Hepatocyte (in vitro differentiated cells): ENCODE measurements at regions not wholly inside any gene's neighbourhood (a gene's known extent, or its start where the extent isn't known, plus 50 kb on each side); places are given as distances from the start of the nearest gene placed in this dataset.

Experiments
- DNase-seq: peaks from one replicate; pipeline ENCODE4 v3.0.0-alpha.2; 2016; ENCODE audit warnings: low spot score
- H2AFZ ChIP-seq: fragments of 200-600 bp; sonication (generic); 2 replicates; pipeline ENCODE4 v1.6.0; 2016; ENCODE audit warnings: antibody characterized with exemption, mild to moderate bottlenecking
- H3K27ac ChIP-seq: fragments of 200-600 bp; sonication (generic); 2 replicates; pipeline ENCODE4 v1.5.1; 2016; ENCODE audit warnings: mild to moderate bottlenecking
- H3K27me3 ChIP-seq: fragments of 200-600 bp; sonication (generic); 2 replicates; pipeline ENCODE4 v1.6.1; 2016
- H3K36me3 ChIP-seq: fragments of 200-600 bp; sonication (generic); replicated peaks from 2 replicates; pipeline ENCODE4 v1.5.1; 2016; ENCODE audit warnings: low read depth; ENCODE audit not compliant: insufficient read depth
- H3K4me1 ChIP-seq: fragments of 200-600 bp; sonication (generic); 2 replicates; pipeline ENCODE4 v1.5.1; 2016; ENCODE audit warnings: mild to moderate bottlenecking, moderate library complexity; ENCODE audit not compliant: insufficient read depth
- H3K4me2 ChIP-seq: fragments of 200-600 bp; sonication (generic); 2 replicates; pipeline ENCODE4 v1.6.0; 2016
- H3K4me3 ChIP-seq: fragments of 200-600 bp; sonication (generic); 2 replicates; pipeline ENCODE4 v1.5.1; 2016; ENCODE audit warnings: mild to moderate bottlenecking
- H3K79me2 ChIP-seq: fragments of 200-600 bp; sonication (generic); 2 replicates; pipeline ENCODE4 v1.6.0; 2017; ENCODE audit warnings: mild to moderate bottlenecking
- H3K9me2 ChIP-seq: fragments of 200-600 bp; sonication (generic); replicated peaks from 2 replicates; pipeline ENCODE4 v1.6.0; 2017; ENCODE audit warnings: mild to moderate bottlenecking; ENCODE audit not compliant: insufficient read depth
- H3K9me3 ChIP-seq: fragments of 200-600 bp; sonication (generic); 2 replicates; pipeline ENCODE4 v1.5.1; 2016; ENCODE audit warnings: low read depth, mild to moderate bottlenecking
- H4K20me1 ChIP-seq: fragments of 200-600 bp; sonication (generic); 2 replicates; pipeline ENCODE4 v1.6.0; 2016; ENCODE audit warnings: mild to moderate bottlenecking; ENCODE audit not compliant: insufficient read depth, poor library complexity, severe bottlenecking
- EZH2 ChIP-seq: fragments of 200-600 bp; sonication (generic); IDR thresholded peaks from 2 replicates; pipeline ENCODE4 v1.6.1; 2016; ENCODE audit warnings: antibody characterized with exemption, mild to moderate bottlenecking, borderline replicate concordance
- EZH2phosphoT487 ChIP-seq: fragments of 200-600 bp; sonication (generic); IDR thresholded peaks from one replicate; pipeline ENCODE4 v1.6.1; 2018; ENCODE audit warnings: antibody characterized with exemption, mild to moderate bottlenecking, low read depth, moderate library complexity; ENCODE audit not compliant: unreplicated experiment, severe bottlenecking
- WGBS: methylation state at CpG from one replicate; pipeline ENCODE4 v1.1.6; 2016; ENCODE audit warnings: low lambda C conversion rate; ENCODE audit errors: missing lambda C conversion rate; 5-methylcytosine and 5-hydroxymethylcytosine counted together
- TF ChIP-seq, protein P1 (sequence below): fragments of 200-600 bp; sonication (generic); IDR thresholded peaks from 2 replicates; pipeline ENCODE4 v1.5.1; 2016; ENCODE audit warnings: antibody characterized with exemption, mild to moderate bottlenecking; ENCODE audit not compliant: poor library complexity

DNA sequence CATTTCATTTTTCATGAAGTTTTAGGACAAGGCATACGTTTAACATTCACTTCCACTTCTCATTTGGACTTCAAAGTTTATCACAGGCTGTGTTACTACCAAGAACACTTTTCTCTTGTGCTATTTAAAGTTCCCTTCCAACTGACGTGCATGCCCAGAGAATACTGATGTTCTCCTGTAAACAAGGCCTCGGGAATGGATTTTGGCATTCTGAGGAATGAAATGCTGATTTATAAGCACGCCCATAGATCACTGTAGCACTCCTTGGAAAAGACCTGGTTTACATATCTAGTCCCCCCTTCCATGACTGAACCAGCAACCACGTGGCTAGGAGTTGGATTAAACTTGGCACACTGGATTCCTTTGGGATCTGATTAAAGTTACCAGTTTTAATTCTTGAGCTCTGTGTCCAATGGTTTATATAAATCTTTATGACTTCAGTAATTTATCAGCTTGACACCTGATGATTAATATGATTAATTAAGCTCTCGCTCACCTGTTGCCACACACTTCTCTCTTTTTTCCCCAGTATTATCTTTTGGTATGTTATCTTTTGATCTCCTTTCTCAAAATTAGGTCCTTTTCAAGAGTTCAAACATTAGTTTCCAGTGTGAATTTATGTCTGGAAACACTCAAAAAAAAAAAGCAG lies 122.4 kb upstream of the HAND2 start:
- Histone ChIP-seq H3K79me2 (no peaks in the 10 kb centered on the region), H3K4me1 (no peaks in the 10 kb centered on the region), H3K4me2 (no peak overlapping the region), H4K20me1 (no peaks in the 10 kb centered on the region), H3K27ac (no peak overlapping the region), H3K36me3 (no peaks in the 10 kb centered on the region), H3K9me3 (no peaks in the 10 kb centered on the region), H3K9me2 (no peaks in the 10 kb centered on the region), H2AFZ (no peak overlapping the region), H3K4me3 (no peak overlapping the region), H3K27me3 (no peaks in the 10 kb centered on the region)
- WGBS: 64% methylated on average over 6 of the region's 6 CpGs
- TF ChIP-seq EZH2 (no peak), EZH2phosphoT487 (no peak)
- TF ChIP-seq, protein P1, sequence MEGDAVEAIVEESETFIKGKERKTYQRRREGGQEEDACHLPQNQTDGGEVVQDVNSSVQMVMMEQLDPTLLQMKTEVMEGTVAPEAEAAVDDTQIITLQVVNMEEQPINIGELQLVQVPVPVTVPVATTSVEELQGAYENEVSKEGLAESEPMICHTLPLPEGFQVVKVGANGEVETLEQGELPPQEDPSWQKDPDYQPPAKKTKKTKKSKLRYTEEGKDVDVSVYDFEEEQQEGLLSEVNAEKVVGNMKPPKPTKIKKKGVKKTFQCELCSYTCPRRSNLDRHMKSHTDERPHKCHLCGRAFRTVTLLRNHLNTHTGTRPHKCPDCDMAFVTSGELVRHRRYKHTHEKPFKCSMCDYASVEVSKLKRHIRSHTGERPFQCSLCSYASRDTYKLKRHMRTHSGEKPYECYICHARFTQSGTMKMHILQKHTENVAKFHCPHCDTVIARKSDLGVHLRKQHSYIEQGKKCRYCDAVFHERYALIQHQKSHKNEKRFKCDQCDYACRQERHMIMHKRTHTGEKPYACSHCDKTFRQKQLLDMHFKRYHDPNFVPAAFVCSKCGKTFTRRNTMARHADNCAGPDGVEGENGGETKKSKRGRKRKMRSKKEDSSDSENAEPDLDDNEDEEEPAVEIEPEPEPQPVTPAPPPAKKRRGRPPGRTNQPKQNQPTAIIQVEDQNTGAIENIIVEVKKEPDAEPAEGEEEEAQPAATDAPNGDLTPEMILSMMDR: no peak
- DNase-seq: no peak

DNA sequence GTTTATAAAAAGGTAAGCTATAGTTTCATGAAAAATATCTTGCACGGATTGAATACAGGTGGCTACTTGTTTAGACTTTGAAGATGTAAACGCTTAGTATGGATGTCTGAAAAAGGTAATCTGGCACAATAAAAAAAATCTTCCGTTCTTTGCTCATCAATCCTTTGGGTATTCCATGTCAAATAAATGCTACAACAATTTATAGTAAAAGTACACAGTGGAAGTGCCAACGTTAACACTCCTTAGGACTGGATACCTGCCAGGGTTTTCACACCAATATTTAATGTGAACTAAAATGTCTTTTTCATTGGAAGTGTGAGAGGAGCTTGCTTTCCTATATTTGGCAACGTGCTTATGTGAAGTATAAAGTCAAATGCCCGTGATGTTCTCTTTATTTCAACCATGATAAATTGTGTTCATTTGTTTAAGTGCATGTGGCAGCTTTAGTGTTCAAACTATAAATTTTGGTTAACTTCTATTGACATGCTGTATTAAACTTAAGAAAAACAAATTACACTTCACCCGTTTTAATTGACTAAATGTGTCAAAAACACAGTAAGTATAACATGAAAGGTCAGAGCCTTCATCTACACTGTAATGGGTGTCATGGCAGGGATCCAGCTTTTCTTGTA lies 121.7 kb upstream of the HAND2 start:
- Histone ChIP-seq H3K9me2 (no peaks in the 10 kb centered on the region), H3K4me3 (no peak overlapping the region), H3K4me1 (no peaks in the 10 kb centered on the region), H4K20me1 (no peaks in the 10 kb centered on the region), H3K4me2 (no peak overlapping the region), H3K36me3 (no peaks in the 10 kb centered on the region), H3K27ac (no peak overlapping the region), H3K27me3 (no peaks in the 10 kb centered on the region), H3K79me2 (no peaks in the 10 kb centered on the region), H2AFZ (no peak overlapping the region), H3K9me3 (no peaks in the 10 kb centered on the region)
- TF ChIP-seq EZH2: no peak
- no peak for TF ChIP-seq EZH2phosphoT487
- TF ChIP-seq, protein P1: no peak
- WGBS: 77% methylated on average over 7 of the region's 7 CpGs
- no peak for DNase-seq

DNA sequence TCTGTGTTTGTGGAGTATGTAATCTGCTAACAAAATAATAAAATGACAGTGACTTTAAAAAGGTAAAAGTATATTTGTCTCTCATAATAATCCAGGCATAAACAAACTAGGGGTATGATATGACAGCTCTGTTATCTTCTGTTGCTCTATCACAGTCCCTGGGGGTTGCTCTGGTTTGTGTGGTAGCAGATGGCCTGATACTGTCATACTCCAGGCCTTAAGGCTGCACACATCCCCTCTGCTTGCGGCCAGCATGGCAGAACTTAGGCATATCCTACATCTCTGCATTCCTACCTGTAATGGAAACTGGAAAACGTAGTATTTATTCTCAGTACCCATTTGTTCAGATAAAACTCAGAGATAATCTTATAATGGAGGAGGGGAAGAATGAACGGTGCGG lies 117.9 kb upstream of the HAND2 start:
- WGBS: 77% methylated on average over 4 of the region's 4 CpGs
- TF ChIP-seq EZH2phosphoT487: no peak
- TF ChIP-seq EZH2: no peak
- TF ChIP-seq, protein P1: no peak
- H3K4me1 ChIP-seq: no peaks in the 10 kb centered on the region
- H3K79me2 ChIP-seq: no peaks in the 10 kb centered on the region
- no peak overlapping the region for H3K4me2 ChIP-seq
- H3K27ac ChIP-seq: no peak overlapping the region
- no peaks in the 10 kb centered on the region for H3K9me3 ChIP-seq
- no peaks in the 10 kb centered on the region for H3K36me3 ChIP-seq
- no peak overlapping the region for H3K4me3 ChIP-seq
- no peaks in the 10 kb centered on the region for H3K27me3 ChIP-seq
- no peak for DNase-seq
- no peaks in the 10 kb centered on the region for H3K9me2 ChIP-seq
- H2AFZ ChIP-seq: no peak overlapping the region
- H4K20me1 ChIP-seq: no peaks in the 10 kb centered on the region
